GM18507 (cell line): ENCODE measurements at regions not wholly inside any gene's neighbourhood (a gene's known extent, or its start where the extent isn't known, plus 50 kb on each side); places are given as distances from the start of the nearest gene placed in this dataset.
A peak's percentile ranks its signal among the peaks of the same experiment; 100 is the strongest.

Source experiments
- DNase-seq: peaks from one replicate; pipeline ENCODE4 v3.0.0; 2011; ENCODE audit warnings: low read depth; ENCODE audit not compliant: insufficient read length; ENCODE audit errors: extremely low spot score
- FAIRE-seq: peaks from 2 replicates; lab custom pipeline; 2011; peaks lifted over from hg19 to GRCh38; lab: Jason Lieb, UNC

DNA sequence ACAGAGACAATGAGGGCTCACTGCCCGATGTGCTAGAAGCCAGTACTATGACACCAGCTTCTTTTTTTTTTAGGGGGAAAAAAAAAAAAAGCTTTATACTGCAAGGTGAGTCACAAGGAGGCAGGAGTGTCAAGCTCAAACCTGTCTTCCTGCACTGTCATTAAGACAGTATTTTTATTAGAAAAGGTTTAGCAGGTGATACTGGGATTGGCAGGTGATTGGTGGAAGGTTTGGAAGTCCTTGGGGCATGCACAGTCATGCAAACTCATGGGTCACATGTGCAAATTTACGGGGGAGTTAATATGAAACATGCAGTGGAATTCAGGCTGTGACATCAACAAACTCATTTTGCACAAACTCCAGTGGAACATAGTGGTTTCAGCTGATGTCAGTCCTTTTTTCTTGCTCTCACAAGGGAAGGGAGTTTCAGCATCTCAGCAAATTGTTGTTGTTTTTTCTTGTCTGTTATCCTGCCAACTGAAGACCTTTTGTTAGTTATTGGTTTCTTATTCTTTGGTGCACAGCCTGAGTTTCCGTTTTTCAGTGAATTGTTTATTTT is 530.6 kb downstream of the ANKRD7 start:
- FAIRE-seq: no peak
- DNase-seq: no peak

GRCh38 chr7:118757066-118757465 is 532.6 kb downstream of the ANKRD7 start:
- FAIRE-seq: no peak
- no peak for DNase-seq

- DNase-seq (no peak), FAIRE-seq (no peak)
Measured at GRCh38 chr7:118758582-118758981, 534.1 kb downstream of the ANKRD7 start.

- no peak for DNase-seq
- FAIRE-seq: no peak
Measured at GRCh38 chr7:118759921-118760320, 535.4 kb downstream of the ANKRD7 start.

DNA sequence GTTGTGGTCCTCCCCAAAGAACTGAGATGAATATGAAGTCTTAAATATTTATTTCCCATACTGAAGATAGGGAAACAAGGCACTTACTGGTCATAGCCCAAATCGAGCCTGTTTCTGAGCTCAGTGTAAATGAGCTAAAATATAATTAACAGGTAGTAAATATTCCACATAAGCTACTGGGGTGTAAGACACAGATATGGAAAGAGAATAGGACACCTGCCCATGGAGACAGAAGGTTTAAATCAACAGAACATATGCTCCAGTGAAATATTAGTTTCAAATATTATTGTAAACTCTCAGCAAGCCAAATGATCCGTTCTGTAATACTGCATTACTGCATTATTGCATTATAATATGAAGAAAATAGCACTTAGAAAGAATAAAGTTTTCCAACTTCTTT is 537.9 kb downstream of the ANKRD7 start:
- FAIRE-seq (no peak), DNase-seq (no peak)

GRCh38 chr7:118764221-118764620 is 539.7 kb downstream of the ANKRD7 start:
- no peak for DNase-seq
- no peak for FAIRE-seq

- no peak for FAIRE-seq
- no peak for DNase-seq
Measured at GRCh38 chr7:118771672-118772071, 547.2 kb downstream of the ANKRD7 start.

- no peak for FAIRE-seq
- no peak for DNase-seq
Measured at GRCh38 chr7:118777308-118777707, 552.8 kb downstream of the ANKRD7 start.

- DNase-seq (no peak), FAIRE-seq (no peak)
Measured at GRCh38 chr7:118792682-118793081, 568.2 kb downstream of the ANKRD7 start.

DNA sequence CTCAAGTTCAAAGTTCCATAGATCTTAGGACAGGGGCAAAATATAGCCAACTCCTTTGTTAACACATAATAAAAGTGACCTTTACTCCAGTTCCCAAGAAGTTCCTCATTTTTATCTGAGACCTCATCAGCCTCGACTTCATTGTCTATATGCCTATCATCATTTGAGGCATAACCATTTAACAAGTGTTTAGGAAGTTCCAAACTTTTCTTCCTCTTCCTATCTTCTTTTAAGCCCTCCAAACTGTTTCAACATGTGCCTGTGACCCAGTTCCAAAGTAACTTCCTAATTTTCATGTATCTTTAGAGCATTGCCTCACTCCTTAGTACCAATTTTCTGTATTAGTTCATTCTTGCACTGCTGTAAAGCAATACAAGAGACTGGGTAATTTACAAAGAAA is 569.1 kb downstream of the ANKRD7 start:
- DNase-seq: no peak

DNA sequence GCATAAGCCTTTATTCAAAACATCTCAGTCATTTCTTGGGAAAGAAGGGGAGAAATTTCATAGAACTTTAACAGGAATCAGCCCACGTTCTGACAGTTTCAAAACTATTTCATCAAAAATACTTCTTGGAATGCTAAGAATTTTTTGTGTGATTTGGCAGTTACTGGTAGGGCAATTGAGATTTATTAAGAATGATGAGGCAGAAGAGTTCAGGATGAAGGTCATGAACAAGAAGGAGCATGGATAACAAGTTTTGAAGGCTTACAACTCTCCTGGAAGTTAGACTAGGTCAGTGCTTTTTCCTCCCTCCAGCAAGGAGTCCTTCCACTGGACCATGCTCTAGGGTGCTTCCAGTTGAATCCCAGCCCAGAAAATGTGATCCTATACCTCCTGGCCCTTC is 569.9 kb downstream of the ANKRD7 start:
- DNase-seq: no peak
- FAIRE-seq: no peak

More for the DNA sequence above, 569.1 kb downstream of the ANKRD7 start:
- no peak for FAIRE-seq

DNA sequence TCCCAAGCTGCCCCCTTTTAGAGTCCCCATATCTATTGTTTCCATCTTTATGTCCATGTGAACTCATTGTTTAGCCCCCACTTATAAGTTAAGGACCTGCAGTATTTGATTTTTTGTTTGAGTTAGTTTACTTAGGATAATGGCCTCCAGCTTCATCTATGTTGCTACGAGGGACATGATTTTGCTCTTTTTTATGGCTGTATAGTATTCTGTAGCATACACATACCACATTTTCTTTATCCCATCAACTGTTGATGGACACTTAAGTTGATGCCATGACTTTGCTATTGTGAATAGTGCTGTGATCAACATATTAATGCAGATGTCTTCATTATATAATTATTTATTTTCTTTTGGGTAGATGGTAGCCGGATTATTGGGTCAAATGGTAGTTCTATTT is 576.9 kb downstream of the ANKRD7 start:
- no peak for DNase-seq
- no peak for FAIRE-seq

DNA sequence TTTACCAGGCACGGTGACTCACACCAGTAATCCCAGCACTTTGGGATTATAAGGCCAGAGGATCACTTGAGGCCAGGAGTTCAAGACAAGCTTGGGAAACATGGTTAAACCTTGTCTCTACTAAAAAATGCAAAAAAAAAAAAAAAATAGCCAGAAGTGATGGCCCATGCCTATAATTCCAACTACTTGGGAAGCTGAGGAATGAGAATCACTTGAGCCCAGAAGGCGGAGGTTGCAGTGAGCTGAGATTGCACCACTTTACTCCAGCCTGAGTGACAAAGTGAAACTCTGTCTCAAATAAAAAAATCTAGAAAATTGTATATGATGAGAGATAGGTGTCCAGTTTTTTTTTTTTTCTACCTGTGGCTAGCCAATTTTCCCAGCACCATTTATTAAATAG is 578.2 kb downstream of the ANKRD7 start:
- DNase-seq: no peak
- no peak for FAIRE-seq

DNA sequence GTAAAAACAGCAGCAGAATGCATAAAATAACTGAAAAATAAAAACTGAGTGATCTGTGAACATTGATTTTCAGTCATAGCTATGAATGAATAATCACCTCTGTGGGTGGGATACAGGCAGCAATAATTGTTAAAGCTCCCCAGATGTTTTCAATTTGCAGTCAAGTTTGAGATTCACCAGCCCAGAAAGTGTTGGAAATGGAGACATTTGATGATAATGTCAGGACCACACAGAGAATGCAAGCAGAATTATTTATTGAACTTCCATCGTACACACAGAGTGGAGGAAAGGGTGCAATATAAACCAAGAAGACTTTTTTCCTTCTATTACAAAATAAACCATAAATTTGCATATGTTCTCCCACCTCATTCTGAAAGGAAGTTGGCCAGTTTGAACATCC is 601.7 kb downstream of the ANKRD7 start:
- no peak for FAIRE-seq
- no peak for DNase-seq

GRCh38 chr7:118836933-118837332 is 612.4 kb downstream of the ANKRD7 start:
- DNase-seq (no peak), FAIRE-seq (peak; percentile 60)

DNA sequence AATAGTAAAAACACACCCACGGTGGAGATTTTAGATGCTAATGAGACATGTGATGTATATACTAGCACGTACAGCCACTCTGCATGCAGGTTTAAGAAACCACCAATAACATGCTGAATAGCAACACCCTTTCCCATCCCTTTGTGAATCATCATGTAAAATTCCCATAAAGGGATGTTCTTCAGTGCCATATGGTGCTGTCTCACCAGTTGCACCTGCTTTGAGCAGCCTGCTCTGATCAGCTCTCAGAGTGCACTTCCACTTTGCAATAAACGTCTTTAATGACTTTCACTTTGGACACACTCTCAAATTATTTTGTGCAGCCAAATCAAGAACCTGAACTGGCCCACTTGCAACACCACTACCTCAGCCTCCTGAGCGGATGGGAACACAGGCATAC is 615.0 kb downstream of the ANKRD7 start:
- FAIRE-seq: no peak
- DNase-seq: no peak

- DNase-seq (no peak), FAIRE-seq (no peak)
Measured at GRCh38 chr7:118843456-118843855, 619.0 kb downstream of the ANKRD7 start.

DNA sequence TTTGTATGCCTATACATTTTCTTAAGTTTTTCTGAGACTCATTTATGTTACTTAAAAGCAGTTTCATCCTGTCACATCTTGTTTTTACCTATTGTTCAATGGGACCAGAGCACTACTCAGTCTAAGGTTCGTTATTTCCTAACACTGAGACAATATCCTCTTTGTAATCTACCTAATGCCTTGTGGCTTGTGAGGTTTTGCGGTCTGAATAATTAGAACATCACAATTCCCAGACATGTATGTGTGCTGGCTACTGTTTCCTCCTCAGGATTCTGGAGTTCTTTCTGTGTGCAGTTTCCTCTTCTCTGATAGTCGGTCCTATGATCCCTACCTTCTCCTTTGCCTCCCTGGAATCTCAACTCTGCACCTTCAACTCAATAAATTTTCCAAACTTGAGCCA is 620.2 kb downstream of the ANKRD7 start:
- DNase-seq: no peak
- no peak for FAIRE-seq

DNA sequence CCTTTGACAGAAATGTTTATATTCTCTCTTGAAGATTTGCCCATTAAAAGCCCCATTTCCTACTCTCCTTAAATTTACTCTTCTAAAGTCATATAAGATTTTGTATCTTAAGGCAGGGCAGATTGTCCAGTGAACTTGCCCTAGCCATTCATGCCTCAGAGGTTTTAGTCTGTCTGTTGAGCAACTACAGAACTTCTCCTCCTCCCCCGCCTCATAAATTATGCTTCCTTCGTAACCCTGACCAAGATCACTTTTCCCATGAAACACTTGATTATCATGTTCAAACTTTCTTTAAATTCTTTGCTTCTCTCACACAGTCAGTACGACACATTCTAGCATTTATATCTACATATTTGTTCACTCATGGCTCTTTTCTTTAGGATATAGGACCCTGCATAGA is 621.3 kb downstream of the ANKRD7 start:
- DNase-seq (no peak), FAIRE-seq (no peak)

DNA sequence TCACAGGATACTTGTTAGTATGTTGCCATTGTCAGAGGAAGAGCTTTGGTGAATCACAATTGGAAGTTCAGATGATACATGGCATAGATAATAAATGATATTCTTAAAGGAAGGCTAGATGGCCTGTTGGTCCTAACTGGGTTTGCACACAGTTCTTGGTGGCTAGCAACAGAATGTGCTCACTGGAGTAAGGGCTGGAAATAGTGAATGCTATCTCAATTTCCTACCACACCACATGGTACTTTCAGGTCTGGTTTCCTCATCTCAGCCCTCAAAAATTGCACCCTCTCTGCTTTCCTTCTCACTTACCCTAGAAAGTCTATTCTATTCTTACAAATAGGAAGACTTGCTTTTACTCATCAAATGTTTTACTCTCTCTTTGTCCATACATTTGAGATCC is 622.5 kb downstream of the ANKRD7 start:
- DNase-seq (no peak), FAIRE-seq (no peak)

DNA sequence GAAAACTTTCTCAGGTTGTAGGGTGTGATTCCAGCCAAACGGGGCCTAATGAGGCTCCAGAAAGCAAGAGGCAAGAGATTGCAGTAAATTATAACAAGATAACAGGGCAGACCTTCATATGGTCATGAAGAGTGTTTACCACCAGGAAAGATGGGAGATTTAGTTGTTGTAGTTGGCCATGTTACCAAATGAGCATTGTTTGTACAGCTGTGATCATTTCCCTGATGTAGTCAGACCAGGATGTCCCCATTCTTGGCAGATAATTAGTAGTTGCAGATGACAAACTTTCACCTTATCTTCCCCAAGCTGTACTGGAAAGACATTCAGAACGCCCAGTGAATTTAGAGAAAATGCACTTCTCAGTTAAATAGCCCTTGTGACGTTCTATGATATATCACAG is 630.8 kb downstream of the ANKRD7 start:
- DNase-seq (no peak), FAIRE-seq (no peak)

DNA sequence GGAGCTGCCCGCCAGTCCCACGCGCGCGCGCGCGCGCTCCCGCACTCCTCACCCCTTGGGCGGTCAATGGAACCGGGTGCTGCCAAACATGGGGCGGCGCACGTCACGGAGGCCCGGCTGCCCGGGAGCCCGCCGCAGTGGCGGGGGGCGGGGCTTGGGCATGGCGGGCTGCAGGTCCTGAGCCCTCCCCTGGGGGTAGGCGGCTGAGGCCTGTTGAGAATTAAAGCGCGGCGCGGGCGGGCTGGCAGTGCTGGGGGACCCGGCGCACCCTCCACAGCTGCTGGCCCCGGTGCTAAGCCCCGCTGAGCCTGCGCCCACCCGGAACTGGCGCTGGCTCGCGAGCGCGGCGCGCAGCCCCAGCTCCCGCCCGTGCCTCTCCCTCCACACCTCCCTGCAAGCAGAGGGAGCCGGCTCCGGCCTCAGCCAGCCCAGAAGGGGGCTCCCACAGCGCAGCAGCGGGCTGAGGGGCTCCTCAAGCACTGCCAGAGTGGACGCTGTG is 634.2 kb downstream of the ANKRD7 start:
- DNase-seq (no peak), FAIRE-seq (no peak)
